ENCODE measurements at regions not wholly inside any gene's neighbourhood (a gene's known extent, or its start where the extent isn't known, plus 50 kb on each side); places are given as distances from the start of the nearest gene placed in this dataset.

- TF ChIP-seq CTCF (IDR thresholded peaks at IDR 0.05): no peak
- no peak for TF ChIP-seq POLR2A (IDR thresholded peaks at IDR 0.05)
Observed at GRCh38 chr11:25755918-25756584, 575.9 kb upstream of the ANO3 start.
